Neural progenitor cell (in vitro differentiated cells): ENCODE measurements at regions not wholly inside any gene's neighbourhood (a gene's known extent, or its start where the extent isn't known, plus 50 kb on each side); places are given as distances from the start of the nearest gene placed in this dataset.

Source experiments
- CTCF ChIP-seq: fragments of 200-600 bp; sonication (generic); IDR thresholded peaks from 2 replicates; pipeline ENCODE4 v1.5.1; 2017; ENCODE audit warnings: antibody characterized with exemption, mild to moderate bottlenecking
- EZH2 ChIP-seq: fragments of 200-600 bp; sonication (generic); IDR thresholded peaks from 2 replicates; pipeline ENCODE4 v1.6.1; 2017; ENCODE audit warnings: antibody characterized with exemption, mild to moderate bottlenecking, moderate library complexity
- EZH2phosphoT487 ChIP-seq: fragments of 200-600 bp; sonication (generic); IDR thresholded peaks from 2 replicates; pipeline ENCODE4 v1.6.1; 2017; ENCODE audit warnings: antibody characterized with exemption

- no peak for TF ChIP-seq CTCF
- TF ChIP-seq EZH2, result no peak
- no peak for TF ChIP-seq EZH2phosphoT487
Observed at GRCh38 chr1:34532113-34532512, 222.7 kb upstream of the GJB5 start.
